Frontal cortex (tissue), 3 donors: ENCODE measurements at regions not wholly inside any gene's neighbourhood (a gene's known extent, or its start where the extent isn't known, plus 50 kb on each side); places are given as distances from the start of the nearest gene placed in this dataset.

Experiments used
- DNase-seq, 2 donors: peaks; one replicate each; pipeline ENCODE4 v3.0.0; 2012; ENCODE audit warnings: low spot score in 2 of 2
- FAIRE-seq: peaks from 2 replicates; lab custom pipeline; 2012; peaks lifted over from hg19 to GRCh38; lab: Jason Lieb, UNC
- donor health status: control.
- donor health status: control.
- donor health status: control.

DNA sequence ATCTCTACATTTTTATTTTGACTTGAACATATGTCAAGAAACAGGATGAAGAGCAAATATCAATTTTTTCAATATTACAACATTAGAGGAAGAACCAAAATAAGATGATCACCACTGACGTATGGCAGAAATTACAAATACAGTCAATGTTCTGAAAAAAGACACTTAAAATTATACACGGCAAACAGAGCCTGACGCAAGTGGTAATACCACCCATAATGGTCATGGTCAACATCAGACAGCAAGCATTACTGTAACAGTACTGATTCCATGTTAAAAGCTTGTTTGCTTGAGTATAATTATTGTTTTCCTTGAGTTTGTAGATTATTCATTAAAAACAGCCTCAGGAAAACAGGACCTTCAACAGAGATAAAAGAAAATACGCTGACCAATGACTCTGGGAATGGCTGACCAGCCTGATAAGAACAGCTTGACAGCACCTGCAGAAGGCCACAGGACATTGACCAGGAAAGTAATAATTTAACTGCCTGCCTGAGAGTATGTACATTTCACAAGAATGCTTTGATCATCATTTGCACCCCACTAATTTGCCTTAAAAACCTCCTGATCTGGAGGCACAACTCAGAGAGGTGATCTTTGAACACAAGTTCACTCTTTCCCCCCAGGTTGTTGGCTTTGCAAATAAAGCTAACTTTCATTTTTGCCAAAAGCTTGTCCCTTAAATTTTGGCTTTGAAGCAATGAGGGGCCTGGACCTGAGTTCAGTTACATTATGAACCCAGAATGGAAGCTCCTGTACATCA is 187.3 kb downstream of the IPO8 start:
- DNase-seq (no peak), FAIRE-seq (no peak)

DNA sequence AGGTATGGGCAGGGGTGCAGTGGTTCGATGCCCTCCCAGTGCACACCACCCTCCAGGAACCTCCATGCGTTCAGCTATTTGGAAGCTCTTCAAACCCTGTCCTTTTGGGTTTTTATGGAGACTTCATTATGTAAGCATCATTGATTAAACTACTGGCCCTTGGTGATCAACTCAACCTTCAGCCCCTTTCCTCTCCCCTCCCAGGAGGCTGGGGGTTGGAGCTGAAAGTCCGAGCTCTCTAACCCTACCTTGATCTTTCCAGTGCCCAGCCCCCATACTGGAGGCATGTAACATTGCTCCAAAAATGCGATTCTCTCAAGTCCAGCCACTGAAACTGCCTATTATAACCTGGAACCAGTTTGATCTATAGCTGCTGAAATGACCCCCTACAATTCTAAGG is 188.1 kb downstream of the IPO8 start:
- FAIRE-seq = no peak
- no peak for DNase-seq

DNA sequence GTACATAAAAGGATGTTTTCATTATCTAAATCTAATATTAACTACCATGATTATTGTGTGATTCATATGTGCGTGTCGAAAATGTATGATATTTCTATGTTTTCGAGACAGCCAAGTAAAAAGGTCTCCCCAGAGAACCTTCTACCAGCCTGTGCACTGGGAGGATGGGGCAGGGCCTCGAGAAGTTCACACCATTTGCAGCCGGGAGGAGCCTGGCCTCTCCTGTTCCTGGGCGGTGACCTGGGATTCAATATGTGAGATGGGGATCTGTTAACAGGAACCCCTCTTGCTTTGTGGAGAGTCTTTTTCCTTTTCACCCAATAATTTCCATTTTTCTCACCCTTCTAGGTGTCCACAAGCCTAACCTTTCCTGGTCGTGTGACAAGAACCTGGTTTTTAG is 189.3 kb downstream of the IPO8 start:
- FAIRE-seq = no peak
- no peak for DNase-seq

DNA sequence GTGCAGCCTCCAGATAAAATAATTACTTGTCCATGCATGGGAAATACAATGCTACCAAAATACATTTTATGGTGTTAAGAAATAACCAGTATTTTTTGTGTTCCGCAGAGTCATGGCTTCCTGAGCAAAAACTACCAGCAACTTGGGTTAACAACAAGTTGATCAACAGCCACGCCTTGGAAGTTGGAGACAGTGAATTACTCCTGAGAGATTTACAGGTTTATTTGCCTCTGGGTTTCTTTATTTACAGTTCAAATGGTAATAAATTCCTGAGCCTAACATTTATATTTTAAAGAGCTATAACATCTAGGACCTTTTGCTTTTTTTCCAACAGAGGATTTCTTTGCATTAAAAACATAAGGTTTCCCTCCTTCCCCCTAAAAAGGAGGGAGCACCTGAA is 194.0 kb downstream of the IPO8 start:
- no peak for FAIRE-seq

DNA sequence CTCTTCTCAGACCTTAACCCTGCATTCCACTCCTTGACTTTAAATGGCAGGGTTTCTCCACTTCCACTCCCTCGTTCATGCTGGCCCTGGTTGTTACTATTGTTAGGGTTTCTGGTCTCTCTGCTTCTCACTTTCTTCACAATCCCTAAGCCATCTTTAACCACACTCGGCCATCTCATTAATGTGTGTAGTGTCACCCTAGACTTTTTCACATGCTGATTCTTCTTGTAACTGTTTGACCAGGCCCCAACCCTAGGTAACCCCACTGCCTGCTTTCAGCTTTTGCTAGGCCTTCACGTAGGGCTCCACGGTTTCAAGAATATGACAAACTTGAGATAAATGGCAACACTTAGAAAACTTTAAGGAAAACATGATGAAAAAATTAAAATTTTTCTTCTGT is 195.1 kb downstream of the IPO8 start:
- no peak for DNase-seq
- no peak for FAIRE-seq

More for the DNA sequence above, 194.0 kb downstream of the IPO8 start:
- no peak for DNase-seq

DNA sequence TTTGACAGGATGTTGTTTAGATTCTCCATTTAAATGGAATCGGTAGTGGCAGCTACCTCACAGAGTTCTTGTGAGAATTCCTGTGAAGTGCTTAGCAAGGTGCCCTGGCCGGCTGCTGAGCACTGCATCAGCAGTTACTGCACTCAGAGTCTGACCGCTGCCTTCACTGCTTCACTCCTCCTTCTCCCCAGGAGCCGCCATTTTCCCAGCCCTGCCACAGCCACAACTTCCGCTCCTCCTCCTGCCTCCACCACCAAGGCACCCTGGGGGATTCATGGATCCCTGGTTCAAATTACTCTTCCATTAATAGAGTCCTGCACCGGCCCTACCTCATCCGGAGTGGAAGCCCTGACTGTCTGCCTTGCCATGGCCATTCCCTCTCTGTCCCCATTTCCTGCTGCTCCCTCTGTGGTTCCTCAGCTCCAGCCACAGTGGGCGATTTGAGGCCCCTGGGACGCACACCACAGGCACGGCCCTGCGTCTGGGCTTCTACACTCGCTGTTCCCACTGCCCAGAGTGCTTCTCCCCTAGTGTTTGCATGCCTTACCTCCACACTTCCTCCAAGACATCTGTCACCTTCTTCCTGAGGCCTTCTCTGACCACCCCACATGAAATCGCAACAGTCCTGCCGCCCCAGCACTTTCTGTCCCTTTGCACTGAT is 210.3 kb downstream of the IPO8 start:
- DNase-seq (no peak), FAIRE-seq (no peak)

DNA sequence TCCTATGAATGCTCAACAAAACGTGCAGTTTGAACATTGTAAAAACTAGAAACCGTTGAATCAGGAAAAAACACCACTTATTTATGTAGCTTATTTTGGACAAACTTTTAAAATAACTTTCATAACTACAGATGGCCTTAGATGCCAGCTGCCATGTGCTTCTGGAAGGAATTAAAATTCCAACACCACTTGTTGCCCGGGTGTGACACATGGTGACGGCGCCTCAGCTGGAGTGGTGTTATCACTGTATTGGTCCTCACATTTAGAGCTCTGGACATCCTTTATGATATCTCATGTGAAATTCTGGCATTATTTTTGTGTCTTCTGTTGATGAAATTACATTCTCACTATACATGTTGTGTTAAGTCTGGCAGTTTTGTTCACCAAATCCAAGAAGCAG is 211.0 kb downstream of the IPO8 start:
- DNase-seq (no peak), FAIRE-seq (no peak)

DNA sequence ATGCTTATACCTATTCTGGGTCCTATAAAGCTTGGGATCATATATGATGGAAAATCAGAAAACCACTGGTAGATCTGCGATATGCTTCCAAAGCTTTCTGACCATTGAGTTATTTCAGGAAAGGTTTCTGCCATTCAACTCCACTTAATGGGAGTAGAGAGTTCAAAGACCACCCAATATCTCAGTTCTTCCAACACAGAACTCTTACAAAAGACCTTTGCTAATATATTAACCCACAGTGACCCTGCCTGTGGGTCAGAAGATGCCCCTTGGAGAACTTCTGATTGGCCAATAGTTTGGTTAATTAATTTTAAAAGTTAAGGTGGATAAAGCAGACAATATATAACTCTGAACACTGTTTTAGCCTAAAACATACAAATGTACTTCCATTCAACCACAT is 213.0 kb downstream of the IPO8 start:
- FAIRE-seq (no peak), DNase-seq (no peak)

DNA sequence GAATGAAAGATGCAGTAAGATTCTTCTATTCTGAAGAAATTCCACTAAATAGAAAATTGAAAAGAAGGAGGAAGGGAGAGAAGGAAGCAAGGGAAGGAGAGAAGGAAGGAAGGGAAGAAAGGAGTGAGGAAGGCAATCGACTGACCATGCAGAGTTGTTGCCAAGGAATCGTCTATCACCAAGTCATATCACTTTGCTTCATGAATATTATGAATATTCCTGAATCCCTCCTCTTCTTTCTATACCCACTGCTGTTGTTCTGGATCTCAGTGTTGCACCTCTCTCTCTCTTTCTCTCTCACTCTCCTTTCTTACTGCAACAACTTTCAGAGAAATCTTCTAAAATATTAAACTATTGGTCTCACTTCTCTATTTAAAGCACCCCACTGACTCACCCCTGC is 222.4 kb downstream of the IPO8 start:
- no peak for DNase-seq
- no peak for FAIRE-seq

DNA sequence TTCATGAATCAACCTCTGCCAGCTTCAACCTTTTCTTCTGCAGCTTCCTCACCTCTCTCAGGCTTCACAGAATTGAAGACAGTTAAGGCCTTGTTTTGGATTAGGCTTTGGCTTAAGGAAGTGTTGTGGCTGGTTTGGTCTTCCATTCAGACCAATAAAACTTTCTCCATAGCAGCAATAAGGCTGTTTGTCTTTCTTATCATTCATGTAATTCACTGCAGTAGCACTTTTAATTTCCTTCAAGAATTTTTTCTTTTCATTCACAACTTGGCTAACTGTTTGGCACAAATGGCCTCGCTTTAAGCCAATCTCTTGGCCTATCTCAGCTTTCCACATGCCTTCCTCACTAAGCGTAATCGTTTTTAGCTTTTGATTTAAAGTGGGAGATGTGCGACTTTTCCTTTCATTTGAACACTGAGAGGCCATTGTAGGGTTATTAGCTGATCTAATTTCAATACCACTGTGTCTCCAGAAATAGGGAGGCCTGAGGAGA is 229.5 kb downstream of the IPO8 start:
- DNase-seq (no peak), FAIRE-seq (no peak)

DNA sequence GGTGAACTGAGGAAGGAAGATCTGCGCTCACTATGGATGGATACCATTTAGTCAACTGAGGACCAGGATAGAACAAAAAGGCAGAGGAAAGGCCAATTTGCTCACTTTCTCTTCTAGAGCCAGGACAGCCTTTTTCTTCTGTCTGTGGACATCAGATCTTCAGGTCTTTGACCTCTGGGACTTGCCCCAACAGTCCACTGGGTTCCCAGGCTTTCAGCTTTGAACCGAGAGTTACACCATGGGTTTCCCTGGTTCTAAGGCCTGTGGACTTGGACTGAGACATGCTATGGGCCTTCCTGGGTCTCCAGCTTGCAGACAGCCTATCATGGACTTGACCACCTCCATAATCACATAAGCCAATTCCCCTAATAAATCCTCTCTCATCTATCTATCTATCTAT is 232.0 kb downstream of the IPO8 start:
- DNase-seq (no peak), FAIRE-seq (no peak)

DNA sequence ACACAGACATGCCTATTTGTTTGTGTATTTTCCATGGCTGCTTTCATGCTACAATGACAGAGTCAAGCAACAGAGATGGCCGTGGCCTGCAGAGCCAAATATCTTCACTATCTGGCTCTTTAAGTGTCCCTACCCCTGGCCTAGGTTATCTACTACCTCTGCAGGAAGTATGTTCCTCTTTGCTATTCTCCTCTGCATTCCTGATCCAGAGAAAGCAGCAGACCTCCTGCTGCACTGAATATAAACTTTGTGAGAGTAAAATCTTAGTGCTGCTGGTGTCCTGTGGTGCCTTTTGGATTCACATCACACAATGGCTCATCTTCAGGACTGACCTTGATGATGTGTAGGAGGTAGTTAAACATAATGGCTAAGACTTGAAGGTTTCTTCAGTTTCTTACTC is 233.4 kb downstream of the IPO8 start:
- DNase-seq (no peak), FAIRE-seq (no peak)

DNA sequence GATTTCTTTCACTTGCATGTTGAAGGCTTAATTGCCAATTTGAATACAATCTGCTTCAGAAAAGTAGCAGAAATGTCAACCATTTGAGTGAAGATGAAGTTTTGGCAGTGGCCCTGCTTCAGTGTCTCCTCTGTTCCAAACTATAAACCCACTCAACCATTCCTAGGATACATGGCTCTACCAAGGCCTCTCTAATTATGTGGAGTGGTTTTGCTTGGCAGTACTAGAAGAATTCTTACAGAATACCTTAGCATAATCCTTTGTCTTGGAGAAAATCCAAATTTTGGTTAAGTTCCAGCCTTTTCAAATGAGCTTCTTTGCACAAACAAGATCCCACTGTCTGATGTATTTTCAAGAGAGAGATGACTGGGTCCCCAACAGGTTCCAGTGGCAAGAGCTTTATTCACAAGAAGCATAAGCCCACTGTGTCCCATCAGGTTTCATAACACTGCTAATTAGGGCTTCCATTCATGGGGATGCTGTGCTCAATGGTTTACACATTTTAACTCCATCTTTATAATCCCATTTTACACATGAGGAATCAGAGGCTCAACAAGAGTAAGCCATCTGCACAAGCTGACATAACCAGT is 234.5 kb downstream of the IPO8 start:
- FAIRE-seq = no peak
- no peak for DNase-seq

DNA sequence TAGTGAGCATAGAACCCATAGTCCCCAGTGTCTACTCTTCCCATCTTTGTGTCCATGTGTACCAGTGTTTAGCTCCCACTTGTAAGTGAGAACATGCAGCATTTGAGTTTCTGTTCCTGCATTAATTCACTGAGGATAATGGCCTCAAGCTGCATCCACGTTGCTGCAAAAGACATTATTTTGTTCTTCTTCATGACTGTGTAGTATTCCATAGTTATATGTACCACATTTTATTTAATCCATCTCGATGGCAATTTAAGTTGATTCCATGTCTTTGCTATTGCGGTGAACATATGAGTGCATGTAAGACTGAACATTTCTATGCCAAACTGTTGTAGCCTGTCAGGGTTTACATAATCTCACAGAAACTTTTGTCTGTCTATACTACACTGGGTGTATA is 237.2 kb downstream of the IPO8 start:
- DNase-seq = no peak
- no peak for FAIRE-seq

DNA sequence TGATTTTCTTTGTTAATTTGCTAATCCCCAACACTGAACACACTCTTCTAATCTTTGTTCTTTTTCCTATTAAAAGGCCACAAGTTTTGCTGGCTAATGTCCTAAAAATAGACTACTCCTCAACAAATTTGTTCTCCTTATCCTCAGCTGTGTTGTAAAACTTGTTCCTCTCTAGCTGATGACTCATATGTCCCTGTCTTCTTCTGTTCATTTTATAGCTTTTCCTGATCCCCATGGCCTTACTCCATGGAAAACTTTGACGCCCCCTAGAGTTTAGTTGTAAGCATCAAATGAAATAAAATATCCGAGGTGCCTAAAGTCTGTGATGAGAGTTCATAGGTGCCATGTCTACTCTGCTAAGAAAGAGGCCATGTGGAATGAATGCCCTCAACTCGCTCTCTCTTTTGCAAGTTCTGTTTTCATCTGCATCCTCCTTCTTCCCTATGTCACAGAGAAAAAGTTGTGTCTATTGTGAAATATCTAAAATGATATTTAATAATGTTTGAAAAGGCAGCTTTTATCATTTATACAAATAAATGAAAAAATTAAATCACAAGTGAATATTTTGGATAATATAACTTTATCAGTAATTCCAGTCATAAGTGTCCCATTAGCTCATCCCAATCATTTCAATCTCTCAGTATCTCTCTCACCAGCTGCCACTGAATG is 237.9 kb downstream of the IPO8 start:
- FAIRE-seq = no peak
- no peak for DNase-seq

DNA sequence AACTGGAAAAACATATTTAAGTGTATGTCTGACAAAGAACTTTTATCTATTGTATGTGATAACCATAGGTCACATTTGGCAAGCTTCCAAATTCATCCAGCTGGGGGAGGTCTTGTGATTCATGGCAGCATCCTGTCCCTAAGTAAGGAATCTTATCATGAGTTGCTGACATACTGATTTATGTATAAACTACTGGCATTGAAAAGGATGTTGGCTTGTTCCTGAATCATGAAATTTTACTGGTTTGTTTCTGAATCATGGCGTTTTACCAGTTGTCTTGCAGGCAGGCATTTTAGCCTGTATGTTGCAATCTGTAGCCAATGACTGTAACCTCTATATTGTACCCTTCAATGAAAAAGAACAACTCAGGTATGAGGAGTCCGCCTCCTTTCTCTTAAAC is 244.8 kb downstream of the IPO8 start:
- FAIRE-seq = no peak
- DNase-seq = no peak

DNA sequence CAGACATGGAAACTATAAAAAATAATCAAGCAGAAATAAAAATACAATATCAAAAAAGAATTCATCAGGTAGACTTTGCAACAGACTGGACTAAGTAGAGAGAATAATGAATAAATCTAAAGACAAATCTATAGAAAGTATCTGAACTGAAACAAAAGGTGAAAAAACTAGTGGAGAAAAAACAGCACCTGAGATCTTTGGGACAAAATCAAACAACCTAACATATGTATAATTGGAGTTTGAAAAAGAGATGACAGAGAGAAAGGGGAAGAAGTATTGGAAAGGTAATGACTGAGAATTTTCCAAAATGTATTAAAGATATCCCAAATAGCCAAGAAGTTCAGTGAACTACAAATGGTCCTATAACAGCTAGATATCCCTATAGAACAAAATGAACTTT is 245.4 kb downstream of the IPO8 start:
- FAIRE-seq = no peak
- DNase-seq = no peak

DNA sequence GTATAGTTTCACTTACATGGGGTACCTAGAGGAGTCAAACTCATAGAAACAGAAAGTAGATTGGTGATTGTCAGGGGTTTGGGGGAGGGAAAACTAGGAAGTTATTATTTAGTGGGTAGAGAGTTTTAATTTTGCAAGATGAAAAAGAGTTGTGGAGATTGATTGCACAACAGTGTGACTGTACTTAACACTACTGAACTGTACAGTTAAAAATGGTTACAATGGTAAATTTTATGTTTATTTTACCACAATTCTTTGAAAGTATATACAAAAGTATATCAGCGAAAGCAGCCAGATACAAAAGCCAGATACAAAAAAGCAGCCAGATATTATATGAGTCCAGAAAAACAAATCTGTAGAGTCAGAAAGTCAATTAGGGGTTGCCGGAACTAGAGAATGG is 247.6 kb downstream of the IPO8 start:
- DNase-seq (no peak), FAIRE-seq (no peak)

DNA sequence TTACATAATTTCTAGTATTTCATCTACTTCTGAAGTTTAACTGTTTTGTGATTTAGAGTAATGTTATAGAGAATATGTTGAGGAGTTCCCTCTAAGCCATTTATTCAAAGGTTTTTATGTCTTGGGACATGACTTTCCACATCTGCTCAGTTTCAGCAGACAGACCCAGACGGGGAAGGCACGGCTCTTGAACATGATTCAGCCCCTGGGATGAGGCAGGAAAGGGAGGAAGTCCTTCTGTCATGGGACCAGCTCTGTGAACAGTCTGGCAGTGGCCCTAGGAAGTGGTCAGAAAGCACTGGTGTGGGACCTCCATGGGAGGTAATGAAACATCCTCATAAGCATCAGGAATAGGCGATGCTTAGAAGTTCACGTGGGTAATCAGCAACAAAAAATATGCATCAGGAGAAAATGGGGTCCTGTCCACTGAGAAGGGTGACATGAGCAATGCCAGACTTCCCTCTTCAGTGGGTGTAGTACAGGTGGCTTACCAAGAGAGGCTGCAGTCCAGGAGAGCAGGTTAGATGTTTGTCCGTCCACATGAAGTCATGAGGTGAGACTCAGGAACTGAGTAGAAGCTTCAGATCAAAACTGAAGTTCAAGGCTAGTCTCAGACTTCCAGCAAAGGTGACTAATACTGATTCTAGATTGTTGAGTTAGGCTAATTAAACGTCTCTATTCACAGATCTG is 248.5 kb downstream of the IPO8 start:
- no peak for FAIRE-seq
- no peak for DNase-seq

DNA sequence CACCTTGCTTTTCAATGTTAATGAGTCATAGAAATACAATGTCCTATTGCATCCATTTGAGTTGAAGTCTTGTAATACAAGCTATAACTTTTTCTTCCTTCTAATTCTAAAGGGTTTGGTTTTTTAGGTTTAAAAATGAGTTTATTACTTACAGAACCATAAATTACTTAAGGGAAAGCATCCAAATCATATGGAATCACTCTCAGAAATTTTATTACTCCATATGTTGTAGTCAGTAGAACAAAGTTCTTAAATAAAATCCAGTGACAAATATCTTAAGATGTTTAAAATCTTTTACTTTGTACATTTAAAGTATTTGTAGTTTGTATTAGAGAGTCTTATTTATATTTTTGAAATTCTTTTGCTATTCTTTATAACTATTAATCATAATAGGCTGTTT is 253.2 kb downstream of the IPO8 start:
- FAIRE-seq (no peak), DNase-seq (no peak)
